AG04450 (cell line): ENCODE measurements at regions not wholly inside any gene's neighbourhood (a gene's known extent, or its start where the extent isn't known, plus 50 kb on each side); places are given as distances from the start of the nearest gene placed in this dataset.

Source experiments
- CTCF ChIA-PET: fragments of 300-600, 350-600 bp; formaldehyde crosslinking; extraction: SDS; loops from one replicate; lab custom pipeline; 2022; ENCODE audit warnings: antibody characterized with exemption, inconsistent platforms; lab: Charles Lee
- POLR2A ChIA-PET: fragments of 350-600 bp; formaldehyde crosslinking; extraction: SDS; loops from one replicate; lab custom pipeline; 2021; ENCODE audit warnings: antibody characterized with exemption, inconsistent platforms; lab: Yijun Ruan, JAX
- DNase-seq: peaks from one replicate; pipeline ENCODE4 v3.0.0-alpha.2; 2011; ENCODE audit warnings: low read depth, low spot score
- H3K27ac ChIP-seq: one replicate; pipeline ENCODE4 v1.5.1; 2012; ENCODE audit warnings: low read depth, low read length, control low read depth
- H3K27me3 ChIP-seq: one replicate; pipeline ENCODE4 v1.6.0; 2012; ENCODE audit warnings: low read length; ENCODE audit not compliant: control insufficient read depth, insufficient read depth
- H3K4me3 ChIP-seq: 2 replicates; pipeline ENCODE4 v1.5.1; 2011; ENCODE audit warnings: mild to moderate bottlenecking, low read depth, low read length, control low read depth
- H3K9me3 ChIP-seq: 2 replicates; pipeline ENCODE4 v1.5.1; 2012; ENCODE audit warnings: low read length; ENCODE audit not compliant: control insufficient read depth, insufficient read depth
- CTCF ChIP-seq: IDR thresholded peaks from 2 replicates; pipeline ENCODE4 v1.5.1; 2011; ENCODE audit warnings: low read depth, low read length, control low read depth, inconsistent platforms

DNA sequence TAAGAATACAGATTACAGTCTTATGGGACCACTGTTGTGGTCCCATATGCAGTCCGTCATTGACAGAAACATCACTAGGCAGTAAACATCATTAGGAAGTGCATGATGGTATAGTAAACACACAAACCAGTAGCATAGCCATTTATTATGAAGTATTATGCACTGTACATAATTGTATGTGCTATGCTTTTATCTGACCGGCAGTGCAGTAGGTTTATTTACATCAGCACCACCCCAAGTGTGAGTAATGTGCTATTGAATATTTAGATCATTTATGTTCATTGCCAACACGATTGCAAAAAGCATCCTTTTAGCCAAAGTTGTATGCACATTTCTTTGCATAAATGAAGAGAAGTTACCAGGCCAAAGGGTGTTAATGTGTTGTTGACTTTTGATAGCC lies 531.6 kb upstream of the TBX3 start:
- no peak overlapping the region for H3K27ac ChIP-seq
- no peak overlapping the region for H3K4me3 ChIP-seq
- H3K27me3 ChIP-seq: no peaks in the 10 kb centered on the region
- H3K9me3 ChIP-seq: peaks cover 3% of the 10 kb centered on the region; the same call in 1 of the 2 replicates
- DNase-seq: no peak
- ChIA-PET CTCF (no interaction called here), POLR2A (no interaction called here)
- no peak for TF ChIP-seq CTCF

- CTCF ChIA-PET: no interaction called here
- DNase-seq: no peak
- H3K4me3 ChIP-seq: no peak overlapping the region
- H3K27me3 ChIP-seq: no peaks in the 10 kb centered on the region
- H3K27ac ChIP-seq: no peak overlapping the region
- H3K9me3 ChIP-seq: peaks cover 3% of the 10 kb centered on the region; the same call in 1 of the 2 replicates
- POLR2A ChIA-PET: no interaction called here
- TF ChIP-seq CTCF: no peak
Measured at GRCh38 chr12:115213538-115214016, 529.6 kb upstream of the TBX3 start.

DNA sequence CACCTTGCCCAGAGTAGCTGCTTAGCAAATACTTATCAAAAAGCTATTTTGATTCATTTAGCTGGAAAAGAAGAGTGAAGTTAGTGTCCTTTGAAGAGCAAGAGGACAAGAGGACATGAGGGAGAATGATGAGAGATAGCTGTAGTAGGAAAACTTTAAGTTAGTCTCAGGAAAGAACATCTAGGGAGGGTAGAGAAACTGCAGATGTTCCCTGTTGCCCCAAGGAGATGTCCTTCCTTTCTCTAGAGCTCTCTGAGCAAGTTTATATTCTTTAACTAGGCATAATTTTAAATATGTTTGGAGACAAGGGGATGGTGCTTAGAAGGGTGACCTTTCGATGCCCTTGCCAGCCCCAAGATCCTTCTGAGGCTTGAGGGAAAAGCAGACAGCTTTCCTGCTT lies 529.1 kb upstream of the TBX3 start:
- ChIA-PET CTCF (no interaction called here), POLR2A (no interaction called here)
- no peak overlapping the region for H3K27ac ChIP-seq
- H3K4me3 ChIP-seq: no peak overlapping the region
- DNase-seq: no peak
- TF ChIP-seq CTCF: no peak
- peaks cover 3% of the 10 kb centered on the region; the same call in 1 of the 2 replicates for H3K9me3 ChIP-seq
- H3K27me3 ChIP-seq: no peaks in the 10 kb centered on the region

- no peak for TF ChIP-seq CTCF
- ChIA-PET POLR2A (no interaction called here), CTCF (interaction anchor here (0.5 kb wide), 1 partner anchor 211 kb away, joined by 5 read pairs; no protein-coding TSS in a partner anchor)
- H3K27ac ChIP-seq: no peak overlapping the region
- H3K4me3 ChIP-seq: no peak overlapping the region
- DNase-seq: no peak
- no peaks in the 10 kb centered on the region for H3K27me3 ChIP-seq
- peaks cover 3% of the 10 kb centered on the region; the same call in 1 of the 2 replicates for H3K9me3 ChIP-seq
Measured at GRCh38 chr12:115212356-115212755, 528.4 kb upstream of the TBX3 start.

GRCh38 chr12:115210533-115211252 lies 526.7 kb upstream of the TBX3 start:
- CTCF ChIA-PET: no interaction called here

More at GRCh38 chr12:115210533-115211252, 526.7 kb upstream of the TBX3 start:
- POLR2A ChIA-PET: no interaction called here
- no peak for DNase-seq
- peaks cover 3% of the 10 kb centered on the region; the same call in 1 of the 2 replicates for H3K9me3 ChIP-seq
- TF ChIP-seq CTCF: no peak
- no peak overlapping the region for H3K4me3 ChIP-seq
- no peaks in the 10 kb centered on the region for H3K27me3 ChIP-seq
- H3K27ac ChIP-seq: no peak overlapping the region
